GM12878 (cell line): ENCODE measurements at regions not wholly inside any gene's neighbourhood (a gene's known extent, or its start where the extent isn't known, plus 50 kb on each side); places are given as distances from the start of the nearest gene placed in this dataset.

Experiments used
- ATAC-seq: fragments of 200-7000 bp; cut with Tn5 transposase; 3 replicates; pipeline ENCODE4 v1.9.1; 2020; ENCODE audit warnings: mild to moderate bottlenecking, moderate library complexity
- BruUV-seq: library from RNA; stranded (reverse); fragments of 400-500 nt; replicated peaks from 2 replicates; lab custom pipeline; 2021; lab: Mats Ljungman, UMichigan
- CTCF ChIA-PET: fragments of 300-600 bp; sonication (Branson Sonifier 250); formaldehyde crosslinking; extraction: SDS; loops from one replicate; lab custom pipeline; 2021; ENCODE audit warnings: inconsistent platforms; lab: Yijun Ruan, JAX
- POLR2A ChIA-PET: fragments of 350-600 bp; formaldehyde crosslinking; extraction: SDS; loops from one replicate; lab custom pipeline; 2021; ENCODE audit warnings: inconsistent platforms; lab: Charles Lee
- RAD21 ChIA-PET: fragments of 300-600 bp; sonication (Branson Sonifier 250); formaldehyde crosslinking; loops from one replicate; lab custom pipeline; 2023; ENCODE audit warnings: antibody characterized with exemption; ENCODE audit not compliant: unreplicated experiment; lab: Charles Lee
- SMC1A ChIA-PET: fragments of 300-600 bp; sonication (Branson Sonifier 250); formaldehyde crosslinking; loops from one replicate; lab custom pipeline; 2023; ENCODE audit not compliant: unreplicated experiment, uncharacterized antibody; lab: Charles Lee
- DNase-seq: peaks from one replicate; pipeline ENCODE4 v3.0.0-alpha.2; 2011; ENCODE audit warnings: low read depth, low spot score
- FAIRE-seq: peaks from 3 replicates; lab custom pipeline; 2011; peaks lifted over from hg19 to GRCh38; lab: Jason Lieb, UNC
- H2AFZ ChIP-seq: 2 replicates; pipeline ENCODE4 v1.6.0; 2011; ENCODE audit warnings: low read depth, low read length, control low read depth; ENCODE audit not compliant: control insufficient read depth
- H3K27ac ChIP-seq: 2 replicates; pipeline ENCODE4 v1.5.1; 2011; ENCODE audit warnings: control low read depth; ENCODE audit not compliant: control insufficient read depth, insufficient read depth
- H3K27me3 ChIP-seq, 2 experiments: replicated peaks in 1 of 2; 2 replicates each; pipeline versions ENCODE4 v1.6.0 to v1.6.1; 2011; ENCODE audit warnings: low read length in 1 of 2; ENCODE audit not compliant: control insufficient read depth in 2 of 2, insufficient read depth in 2 of 2
- H3K36me3 ChIP-seq, 2 experiments: 2 replicates each; pipeline ENCODE4 v1.5.1; 2011; ENCODE audit warnings: low read length in 1 of 2; ENCODE audit not compliant: control insufficient read depth in 2 of 2, insufficient read depth in 2 of 2
- H3K4me1 ChIP-seq: 2 replicates; pipeline ENCODE4 v1.6.1; 2011; ENCODE audit warnings: mild to moderate bottlenecking, low read length, moderate library complexity, mixed read lengths; ENCODE audit not compliant: control insufficient read depth, insufficient read depth
- H3K4me2 ChIP-seq: 2 replicates; pipeline ENCODE4 v1.6.0; 2011; ENCODE audit warnings: control low read depth; ENCODE audit not compliant: control insufficient read depth, insufficient read depth
- H3K4me3 ChIP-seq: fragments of 200-600 bp; sonication (generic); 2 replicates; pipeline ENCODE4 v1.5.1; 2016
- H3K79me2 ChIP-seq: 2 replicates; pipeline ENCODE4 v1.6.0; 2011; ENCODE audit warnings: low read length; ENCODE audit not compliant: control insufficient read depth, insufficient read depth
- H3K9ac ChIP-seq: 2 replicates; pipeline ENCODE4 v1.8.0; 2011; ENCODE audit warnings: low read length, control low read depth, mixed read lengths; ENCODE audit not compliant: control insufficient read depth, insufficient read depth
- H3K9me3 ChIP-seq: replicated peaks from 3 replicates; pipeline ENCODE4 v1.5.1; 2011; ENCODE audit warnings: mild to moderate bottlenecking, low read length; ENCODE audit not compliant: control insufficient read depth, insufficient read depth
- H4K20me1 ChIP-seq: 2 replicates; pipeline ENCODE4 v1.6.0; 2011; ENCODE audit not compliant: control insufficient read depth, insufficient read depth
- ATF2 ChIP-seq: IDR thresholded peaks from 2 replicates; pipeline ENCODE4 v1.6.1; 2012; ENCODE audit warnings: low read length, inconsistent platforms
- ATF7 ChIP-seq: fragments of 450-650 bp; IDR thresholded peaks from 2 replicates; pipeline ENCODE4 v1.6.1; 2016; ENCODE audit warnings: low read depth, mild to moderate bottlenecking
- CBFB ChIP-seq: IDR thresholded peaks from 2 replicates; pipeline ENCODE4 v1.6.1; 2016; ENCODE audit warnings: antibody characterized with exemption, low read depth
- CHD1 ChIP-seq: IDR thresholded peaks from 2 replicates; pipeline ENCODE4 v1.6.1; 2012; ENCODE audit warnings: low read depth, low read length, improper control_type of control experiment
- HDAC6 ChIP-seq: fragments of 200-600 bp; sonication (generic); IDR thresholded peaks from one replicate; pipeline ENCODE4 v1.8.0; 2017; ENCODE audit warnings: antibody characterized with exemption; ENCODE audit not compliant: unreplicated experiment
- HDGF ChIP-seq: fragments of 450-650 bp; IDR thresholded peaks from 2 replicates; pipeline ENCODE4 v1.6.1; 2016; ENCODE audit warnings: antibody characterized with exemption
- IKZF2 ChIP-seq, 2 experiments: fragments of 450-650 bp; IDR thresholded peaks; 2 replicates each; pipeline ENCODE4 v1.6.1; 2017; ENCODE audit warnings: mild to moderate bottlenecking in 2 of 2, moderate library complexity in 2 of 2
- KAT2A ChIP-seq: conservative IDR thresholded peaks from 2 replicates; pipeline ENCODE4 v1.6.1; 2011; ENCODE audit warnings: low read depth, low read length; ENCODE audit not compliant: control insufficient read depth
- MAX ChIP-seq: IDR thresholded peaks from 2 replicates; pipeline ENCODE4 v1.6.1; 2012; ENCODE audit warnings: low read depth, low read length, improper control_type of control experiment
- MEF2A ChIP-seq: IDR thresholded peaks from 2 replicates; pipeline ENCODE4 v1.6.1; 2011; ENCODE audit warnings: low read depth, mild to moderate bottlenecking, low read length, moderate library complexity; ENCODE audit not compliant: insufficient read depth
- NFIC ChIP-seq: IDR thresholded peaks from 2 replicates; pipeline ENCODE4 v1.6.1; 2012; ENCODE audit warnings: low read depth, mild to moderate bottlenecking, inconsistent platforms, low read length, moderate library complexity
- RUNX3 ChIP-seq: IDR thresholded peaks from 2 replicates; pipeline ENCODE4 v1.6.1; 2012; ENCODE audit warnings: low read length, inconsistent platforms
- SPI1 ChIP-seq: IDR thresholded peaks from 2 replicates; pipeline ENCODE4 v1.6.1; 2011; ENCODE audit warnings: low read depth, mild to moderate bottlenecking, low read length, moderate library complexity, borderline replicate concordance; ENCODE audit not compliant: insufficient read depth
- YY1 ChIP-seq: IDR thresholded peaks from 2 replicates; pipeline ENCODE4 v1.6.1; 2011; ENCODE audit warnings: low read depth, mild to moderate bottlenecking, low read length
- ZNF207 ChIP-seq: fragments of 450-650 bp; IDR thresholded peaks from 2 replicates; pipeline ENCODE4 v1.6.1; 2014; ENCODE audit warnings: antibody characterized with exemption, mild to moderate bottlenecking, borderline replicate concordance
- WGBS: methylation state at CpG from one replicate; pipeline ENCODE4 v1.1.6; 2016; ENCODE audit warnings: low lambda C conversion rate; ENCODE audit not compliant: insufficient replicate concordance, insufficient coverage; ENCODE audit errors: missing lambda C conversion rate; 5-methylcytosine and 5-hydroxymethylcytosine counted together
- in situ Hi-C: fragments of 300-500 bp; cut with MboI; formaldehyde crosslinking; loops from 9 replicates; pipeline ENCODE4 v1.14.3; 2018; ENCODE audit warnings: mixed read lengths
- intact Hi-C: fragments of 100-400 bp; cut with micrococcal nuclease; formaldehyde crosslinking; loops from one replicate; pipeline ENCODE4 v1.14.2; 2022; ENCODE audit not compliant: unreplicated experiment

GRCh38 chr6:130775411-130776012 lies 51.7 kb upstream of the SMLR1 start:
- no peak for ATAC-seq
- TF ChIP-seq SPI1, result peak; percentile 59
- no peak for TF ChIP-seq YY1
- TF ChIP-seq, all 136 proteins: peak for 1
- CTCF ChIA-PET, result interaction anchor here (0.7 to 3.7 kb wide), 7 partner anchors 10 to 110 kb away, joined by 3 to 11 read pairs (median 4); no protein-coding TSS in a partner anchor
- Histone ChIP-seq H3K9me3 (no peaks in the 10 kb centered on the region; the same call in 2 of the 3 replicates), H3K4me1 (peaks cover 10% of the 10 kb centered on the region), H3K4me2 (no peak overlapping the region), H3K27ac (no peak overlapping the region), H4K20me1 (no peaks in the 10 kb centered on the region), H2AFZ (no peak overlapping the region), H3K4me3 (no peak overlapping the region), H3K36me3 (no peaks in the 10 kb centered on the region), H3K27me3 (no peaks in the 10 kb centered on the region), H3K9ac (no peak overlapping the region), H3K79me2 (no peaks in the 10 kb centered on the region)
- BruUV-seq, result no TSS peak
- RAD21 ChIA-PET, result interaction anchor here (0.9 to 1.6 kb wide), 3 partner anchors 12 to 77 kb away, joined by 3 read pairs; no protein-coding TSS in a partner anchor
- intact Hi-C loops, result no loop called here
- SMC1A ChIA-PET, result interaction anchor here (1.0 to 2.7 kb wide), 13 partner anchors 10 to 552 kb away, joined by 3 to 11 read pairs (median 4); partner anchors contain the start of gene SAMD3
- FAIRE-seq (no peak), DNase-seq (no peak)
- POLR2A ChIA-PET, result interaction anchor here (0.6 kb wide), 1 partner anchor 181 kb away, joined by 3 read pairs; no protein-coding TSS in a partner anchor
- WGBS, result 58% methylated on average over 3 of the region's 3 CpGs
- in situ Hi-C loops, result no loop called here

DNA sequence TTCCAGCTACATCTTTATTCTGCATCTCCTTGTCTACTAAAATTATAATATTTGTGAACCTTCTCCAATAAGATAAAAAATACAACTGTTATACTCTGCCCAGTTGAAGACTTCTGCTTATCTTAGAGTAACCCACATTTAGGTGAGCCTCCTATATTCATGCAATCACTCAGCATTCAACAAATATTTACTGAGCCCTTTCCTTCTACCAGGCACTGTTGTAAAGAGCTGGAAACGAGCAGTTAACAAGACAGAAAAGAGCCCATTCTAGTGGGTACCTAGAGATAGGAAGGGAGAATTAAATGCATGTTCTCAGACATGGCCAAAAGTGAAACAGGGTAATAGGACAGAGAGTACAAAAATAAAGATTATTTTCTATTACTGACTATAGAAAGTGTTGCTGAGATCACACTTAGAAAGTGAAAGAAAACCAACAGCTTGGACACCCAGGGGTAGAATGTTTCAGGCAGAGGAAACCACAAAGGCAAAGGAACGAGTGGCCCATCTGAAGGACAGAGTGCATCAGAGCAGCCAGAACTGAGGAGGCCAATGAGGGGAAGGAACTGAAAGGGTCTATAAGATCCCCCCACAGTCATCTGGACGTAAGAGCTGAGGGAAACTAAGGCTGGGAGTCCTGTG lies 50.8 kb upstream of the SMLR1 start:
- FAIRE-seq, result peak; percentile 7
- SMC1A ChIA-PET, result interaction anchor here (0.7 to 2.7 kb wide), 15 partner anchors 12 to 553 kb away, joined by 3 to 11 read pairs (median 3); partner anchors contain the start of gene SAMD3
- POLR2A ChIA-PET, result no interaction called here
- no peak for TF ChIP-seq CHD1
- TF ChIP-seq ATF2, result peak; percentile 36; the same call in 1 of the 2 replicates
- 0 out of 2 replicates have a peak, but pooled peaks have one; percentile 41 for TF ChIP-seq CBFB
- TF ChIP-seq HDGF, result no peak
- TF ChIP-seq ATF7, result 0 out of 2 replicates have a peak, but pooled peaks have one; percentile 41
- no peak for TF ChIP-seq MEF2A
- no peak for TF ChIP-seq KAT2A
- TF ChIP-seq ZNF207, result no peak
- no peak for TF ChIP-seq MAX
- peak; percentile 87 for TF ChIP-seq RUNX3
- peak; percentile 31 to 37; a peak in 2 of 4 replicates for TF ChIP-seq IKZF2 (IDR thresholded peaks at IDR 0.05)
- TF ChIP-seq NFIC, result peak; percentile 58; the same call in 1 of the 2 replicates
- TF ChIP-seq HDAC6, result no peak

More for the DNA sequence above, 50.8 kb upstream of the SMLR1 start:
- Histone ChIP-seq H2AFZ (peak overlapping the region; percentile 63), H3K9ac (no peak overlapping the region), H4K20me1 (no peaks in the 10 kb centered on the region), H3K79me2 (no peaks in the 10 kb centered on the region), H3K36me3 (no peaks in the 10 kb centered on the region), H3K4me3 (0 out of 2 replicates have a peak overlapping the region, but pooled peaks have one; percentile 9), H3K4me2 (peak overlapping the region; percentile 61), H3K9me3 (no peaks in the 10 kb centered on the region; the same call in 2 of the 3 replicates), H3K27me3 (no peaks in the 10 kb centered on the region), H3K4me1 (peaks cover 10% of the 10 kb centered on the region), H3K27ac (no peak overlapping the region)
- no TSS peak for BruUV-seq
- in situ Hi-C loops (no loop called here), intact Hi-C loops (no loop called here)
- RAD21 ChIA-PET, result interaction anchor here (1.0 to 1.4 kb wide), 3 partner anchors 12 to 78 kb away, joined by 3 read pairs; no protein-coding TSS in a partner anchor
- peak; percentile 51 for DNase-seq
- WGBS, result 9% methylated on average over 3 of the region's 3 CpGs
- CTCF ChIA-PET, result interaction anchor here (1.2 to 3.7 kb wide), 4 partner anchors 9 to 78 kb away, joined by 4 to 11 read pairs (median 6); no protein-coding TSS in a partner anchor
- ATAC-seq, result peak; percentile 94
